ENCODE measurements at regions not wholly inside any gene's neighbourhood (a gene's known extent, or its start where the extent isn't known, plus 50 kb on each side); places are given as distances from the start of the nearest gene placed in this dataset.
"Not testable (repeated sequence)": the region's sequence is repeated elsewhere in the genome, so short reads cannot be mapped to it uniquely, and the experiment has no call there.

GRCh38 chr3:170689296-170689829 lies 103.5 kb upstream of the SLC7A14 start:
- Histone ChIP-seq H3K79me2 (ENCODE audit: control insufficient read depth, insufficient read depth, low read length) (no peaks in the 10 kb centered on the region), H3K27me3 (ENCODE audit: control insufficient read depth, extremely low read depth, insufficient read depth, low read length) (no peaks in the 10 kb centered on the region), H2AFZ (ENCODE audit: control insufficient read depth, low read length) (peak overlapping the region; percentile 77), H3K9me3 (ENCODE audit: control insufficient read depth, low read depth, low read length) (no peaks in the 10 kb centered on the region), H3K4me3 (ENCODE audit: control insufficient read depth in 2 of 3, extremely low read depth in 1 of 3, insufficient read depth in 2 of 3, low read depth in 1 of 3, low read length in 3 of 3) (peak overlapping the region in 2 of 3 experiments; percentile 29 to 39), H4K20me1 (ENCODE audit: control insufficient read depth, extremely low read depth, insufficient read depth, low read length) (no peaks in the 10 kb centered on the region), H3K27ac (ENCODE audit: control insufficient read depth, insufficient read depth, low read length) (peak overlapping the region; percentile 89), H3K9me1 (ENCODE audit: control insufficient read depth, extremely low read depth, insufficient read depth, low read length) (no peaks in the 10 kb centered on the region), H3K4me2 (ENCODE audit: control insufficient read depth, extremely low read depth, insufficient read depth, low read depth, low read length) (peak overlapping the region; percentile 87), H3K9ac (ENCODE audit: control insufficient read depth, extremely low read depth, insufficient read depth, low read length) (peak overlapping the region; percentile 59), H3K36me3 (ENCODE audit: control insufficient read depth in 2 of 2, extremely low read depth in 1 of 2, insufficient read depth in 2 of 2, low read length in 2 of 2) (no peaks in the 10 kb centered on the region), H3K4me1 (ENCODE audit: control insufficient read depth, extremely low read depth, insufficient read depth, low read length) (peaks cover 43% of the 10 kb centered on the region)
- DNase-seq (ENCODE audit: low read depth, low spot score) (peak; percentile 94), FAIRE-seq (peak; percentile 71)
- dilution Hi-C loops (cut with MboI; ENCODE audit: extremely low pct_ligation_motif_present, low sequenced_read_pairs) = no loop called here
- TF ChIP-seq CTCF (optimal IDR thresholded peaks at IDR 0.05 in 1 of 3, IDR thresholded peaks at IDR 0.05 in 1 of 3, conservative IDR thresholded peaks at IDR 0.05 in 1 of 3; ENCODE audit: extremely low read depth in 1 of 3, insufficient read depth in 2 of 3, low read length in 3 of 3) (no peak), EZH2 (IDR thresholded peaks at IDR 0.05; ENCODE audit: low read length) (no peak)

- H4K20me1 ChIP-seq (ENCODE audit: control insufficient read depth, extremely low read depth, insufficient read depth, low read length); H3K9me3 ChIP-seq (ENCODE audit: control insufficient read depth, low read depth, low read length); H3K27ac ChIP-seq (ENCODE audit: control insufficient read depth, insufficient read depth, low read length); FAIRE-seq; H3K9ac ChIP-seq (ENCODE audit: control insufficient read depth, extremely low read depth, insufficient read depth, low read length); H3K4me2 ChIP-seq (ENCODE audit: control insufficient read depth, extremely low read depth, insufficient read depth, low read depth, low read length); H2AFZ ChIP-seq (ENCODE audit: control insufficient read depth, low read length); DNase-seq (ENCODE audit: low read depth, low spot score); H3K36me3 ChIP-seq (ENCODE audit: control insufficient read depth in 2 of 2, extremely low read depth in 1 of 2, insufficient read depth in 2 of 2, low read length in 2 of 2); H3K4me3 ChIP-seq (ENCODE audit: control insufficient read depth in 2 of 3, extremely low read depth in 1 of 3, insufficient read depth in 2 of 3, low read depth in 1 of 3, low read length in 3 of 3); dilution Hi-C loops (cut with MboI; ENCODE audit: extremely low pct_ligation_motif_present, low sequenced_read_pairs); H3K9me1 ChIP-seq (ENCODE audit: control insufficient read depth, extremely low read depth, insufficient read depth, low read length); H3K79me2 ChIP-seq (ENCODE audit: control insufficient read depth, insufficient read depth, low read length); H3K27me3 ChIP-seq (ENCODE audit: control insufficient read depth, extremely low read depth, insufficient read depth, low read length): not testable (repeated sequence)
- H3K4me1 ChIP-seq (ENCODE audit: control insufficient read depth, extremely low read depth, insufficient read depth, low read length) = peaks cover 39% of the 10 kb centered on the region
These were observed 102.3 kb upstream of the SLC7A14 start for GRCh38 chr3:170688222-170688621.

GRCh38 chr3:170680593-170680992 lies 94.7 kb upstream of the SLC7A14 start:
- no peaks in the 10 kb centered on the region for H3K9me3 ChIP-seq (ENCODE audit: control insufficient read depth, low read depth, low read length)
- no peaks in the 10 kb centered on the region for H3K36me3 ChIP-seq (ENCODE audit: control insufficient read depth in 2 of 2, extremely low read depth in 1 of 2, insufficient read depth in 2 of 2, low read length in 2 of 2)
- H3K27ac ChIP-seq (ENCODE audit: control insufficient read depth, insufficient read depth, low read length) = no peak overlapping the region
- H2AFZ ChIP-seq (ENCODE audit: control insufficient read depth, low read length) = no peak overlapping the region
- no peak overlapping the region for H3K9ac ChIP-seq (ENCODE audit: control insufficient read depth, extremely low read depth, insufficient read depth, low read length)
- no peaks in the 10 kb centered on the region for H3K79me2 ChIP-seq (ENCODE audit: control insufficient read depth, insufficient read depth, low read length)
- dilution Hi-C loops (cut with MboI; ENCODE audit: extremely low pct_ligation_motif_present, low sequenced_read_pairs) = no loop called here
- H4K20me1 ChIP-seq (ENCODE audit: control insufficient read depth, extremely low read depth, insufficient read depth, low read length) = no peaks in the 10 kb centered on the region
- H3K9me1 ChIP-seq (ENCODE audit: control insufficient read depth, extremely low read depth, insufficient read depth, low read length) = no peaks in the 10 kb centered on the region
- no peak for DNase-seq (ENCODE audit: low read depth, low spot score)
- TF ChIP-seq EZH2 (IDR thresholded peaks at IDR 0.05; ENCODE audit: low read length) (no peak), CTCF (optimal IDR thresholded peaks at IDR 0.05 in 1 of 3, IDR thresholded peaks at IDR 0.05 in 1 of 3, conservative IDR thresholded peaks at IDR 0.05 in 1 of 3; ENCODE audit: extremely low read depth in 1 of 3, insufficient read depth in 2 of 3, low read length in 3 of 3) (no peak)
- no peak for FAIRE-seq
- H3K4me1 ChIP-seq (ENCODE audit: control insufficient read depth, extremely low read depth, insufficient read depth, low read length) = no peaks in the 10 kb centered on the region
- no peak overlapping the region for H3K4me3 ChIP-seq (ENCODE audit: control insufficient read depth in 2 of 3, extremely low read depth in 1 of 3, insufficient read depth in 2 of 3, low read depth in 1 of 3, low read length in 3 of 3)
- no peak overlapping the region for H3K4me2 ChIP-seq (ENCODE audit: control insufficient read depth, extremely low read depth, insufficient read depth, low read depth, low read length)
- no peaks in the 10 kb centered on the region for H3K27me3 ChIP-seq (ENCODE audit: control insufficient read depth, extremely low read depth, insufficient read depth, low read length)
